ENCODE measurements at regions not wholly inside any gene's neighbourhood (a gene's known extent, or its start where the extent isn't known, plus 50 kb on each side); places are given as distances from the start of the nearest gene placed in this dataset.
"Not testable (repeated sequence)": the region's sequence is repeated elsewhere in the genome, so short reads cannot be mapped to it uniquely, and the experiment has no call there.

GRCh38 chr1:56256153-56257000 is 323.0 kb downstream of the PLPP3 start:
- TF ChIP-seq YY1 (IDR thresholded peaks at IDR 0.05; ENCODE audit: insufficient read depth, insufficient read length) (no peak), ZNF274 (IDR thresholded peaks at IDR 0.05; ENCODE audit: low read depth, low read length) (no peak), SUZ12 (IDR thresholded peaks at IDR 0.05; ENCODE audit: extremely low read depth, insufficient read depth, insufficient read length) (no peak)
- no peak for DNase-seq (ENCODE audit: low read depth, low spot score)

GRCh38 chr1:56255516-56256152 is 323.7 kb downstream of the PLPP3 start:
- Histone ChIP-seq H3K9ac (ENCODE audit: insufficient read length, low read depth) (no peak overlapping the region), H3K4me1 (ENCODE audit: insufficient read depth, insufficient read length) (no peaks in the 10 kb centered on the region), H3K4me3 (ENCODE audit: insufficient read length, low read depth) (no peak overlapping the region), H3K36me3 (ENCODE audit: insufficient read depth, insufficient read length, low read length) (no peaks in the 10 kb centered on the region), H3K9me3 (ENCODE audit: insufficient read depth, low read length) (peaks cover 6% of the 10 kb centered on the region; the same call in 1 of the 2 replicates), H3K27me3 (ENCODE audit: insufficient read depth, insufficient read length) (no peaks in the 10 kb centered on the region)
- no peak for TF ChIP-seq YY1 (IDR thresholded peaks at IDR 0.05; ENCODE audit: insufficient read depth, insufficient read length)
- TF ChIP-seq SUZ12 (IDR thresholded peaks at IDR 0.05; ENCODE audit: extremely low read depth, insufficient read depth, insufficient read length), result no peak
- TF ChIP-seq ZNF274 (IDR thresholded peaks at IDR 0.05; ENCODE audit: low read depth, low read length), result no peak
- no peak for DNase-seq (ENCODE audit: low read depth, low spot score)

More at GRCh38 chr1:56256153-56257000, 323.0 kb downstream of the PLPP3 start:
- Histone ChIP-seq H3K4me3 (ENCODE audit: insufficient read length, low read depth) (no peak overlapping the region), H3K4me1 (ENCODE audit: insufficient read depth, insufficient read length) (no peaks in the 10 kb centered on the region), H3K36me3 (ENCODE audit: insufficient read depth, insufficient read length, low read length) (no peaks in the 10 kb centered on the region), H3K9ac (ENCODE audit: insufficient read length, low read depth) (no peak overlapping the region), H3K9me3 (ENCODE audit: insufficient read depth, low read length) (peaks cover 6% of the 10 kb centered on the region; the same call in 1 of the 2 replicates), H3K27me3 (ENCODE audit: insufficient read depth, insufficient read length) (no peaks in the 10 kb centered on the region)

GRCh38 chr1:56254130-56254529 is 325.2 kb downstream of the PLPP3 start:
- Histone ChIP-seq H3K27me3 (ENCODE audit: insufficient read depth, insufficient read length) (no peaks in the 10 kb centered on the region), H3K4me1 (ENCODE audit: insufficient read depth, insufficient read length) (no peaks in the 10 kb centered on the region), H3K9ac (ENCODE audit: insufficient read length, low read depth) (no peak overlapping the region), H3K9me3 (ENCODE audit: insufficient read depth, low read length) (no peaks in the 10 kb centered on the region), H3K4me3 (ENCODE audit: insufficient read length, low read depth) (no peak overlapping the region), H3K36me3 (ENCODE audit: insufficient read depth, insufficient read length, low read length) (no peaks in the 10 kb centered on the region)
- TF ChIP-seq SUZ12 (IDR thresholded peaks at IDR 0.05; ENCODE audit: extremely low read depth, insufficient read depth, insufficient read length) (no peak), YY1 (IDR thresholded peaks at IDR 0.05; ENCODE audit: insufficient read depth, insufficient read length) (no peak), ZNF274 (IDR thresholded peaks at IDR 0.05; ENCODE audit: low read depth, low read length) (no peak)
- no peak for DNase-seq (ENCODE audit: low read depth, low spot score)

- Histone ChIP-seq H3K9ac (ENCODE audit: insufficient read length, low read depth) (no peak overlapping the region), H3K4me3 (ENCODE audit: insufficient read length, low read depth) (no peak overlapping the region), H3K9me3 (ENCODE audit: insufficient read depth, low read length) (no peaks in the 10 kb centered on the region), H3K36me3 (ENCODE audit: insufficient read depth, insufficient read length, low read length) (no peaks in the 10 kb centered on the region), H3K27me3 (ENCODE audit: insufficient read depth, insufficient read length) (no peaks in the 10 kb centered on the region), H3K4me1 (ENCODE audit: insufficient read depth, insufficient read length) (no peaks in the 10 kb centered on the region)
- TF ChIP-seq SUZ12 (IDR thresholded peaks at IDR 0.05; ENCODE audit: extremely low read depth, insufficient read depth, insufficient read length) (no peak), YY1 (IDR thresholded peaks at IDR 0.05; ENCODE audit: insufficient read depth, insufficient read length) (no peak), ZNF274 (IDR thresholded peaks at IDR 0.05; ENCODE audit: low read depth, low read length) (no peak)
- no peak for DNase-seq (ENCODE audit: low read depth, low spot score)
These were observed 328.6 kb downstream of the PLPP3 start for GRCh38 chr1:56250809-56251208.

- no peaks in the 10 kb centered on the region for H3K27me3 ChIP-seq (ENCODE audit: insufficient read depth, insufficient read length)
- no peak for TF ChIP-seq YY1 (IDR thresholded peaks at IDR 0.05; ENCODE audit: insufficient read depth, insufficient read length)
- TF ChIP-seq ZNF274 (IDR thresholded peaks at IDR 0.05; ENCODE audit: low read depth, low read length), result no peak
- DNase-seq (ENCODE audit: low read depth, low spot score), result no peak
These were observed 330.1 kb downstream of the PLPP3 start for GRCh38 chr1:56249234-56249633.

GRCh38 chr1:56248138-56248537 is 331.2 kb downstream of the PLPP3 start:
- DNase-seq (ENCODE audit: low read depth, low spot score), result no peak
- H3K4me3 ChIP-seq (ENCODE audit: insufficient read length, low read depth), result no peak overlapping the region
- no peaks in the 10 kb centered on the region for H3K9me3 ChIP-seq (ENCODE audit: insufficient read depth, low read length)
- H3K27me3 ChIP-seq (ENCODE audit: insufficient read depth, insufficient read length), result no peaks in the 10 kb centered on the region
- H3K9ac ChIP-seq (ENCODE audit: insufficient read length, low read depth), result no peak overlapping the region
- no peaks in the 10 kb centered on the region for H3K4me1 ChIP-seq (ENCODE audit: insufficient read depth, insufficient read length)
- TF ChIP-seq SUZ12 (IDR thresholded peaks at IDR 0.05; ENCODE audit: extremely low read depth, insufficient read depth, insufficient read length) (no peak), YY1 (IDR thresholded peaks at IDR 0.05; ENCODE audit: insufficient read depth, insufficient read length) (no peak), ZNF274 (IDR thresholded peaks at IDR 0.05; ENCODE audit: low read depth, low read length) (no peak)
- no peaks in the 10 kb centered on the region for H3K36me3 ChIP-seq (ENCODE audit: insufficient read depth, insufficient read length, low read length)

More at GRCh38 chr1:56249234-56249633, 330.1 kb downstream of the PLPP3 start:
- Histone ChIP-seq H3K36me3 (ENCODE audit: insufficient read depth, insufficient read length, low read length) (no peaks in the 10 kb centered on the region), H3K4me3 (ENCODE audit: insufficient read length, low read depth) (no peak overlapping the region), H3K9ac (ENCODE audit: insufficient read length, low read depth) (no peak overlapping the region), H3K9me3 (ENCODE audit: insufficient read depth, low read length) (no peaks in the 10 kb centered on the region), H3K4me1 (ENCODE audit: insufficient read depth, insufficient read length) (no peaks in the 10 kb centered on the region)

GRCh38 chr1:56246726-56247125 is 332.6 kb downstream of the PLPP3 start:
- H3K36me3 ChIP-seq (ENCODE audit: insufficient read depth, insufficient read length, low read length); H3K9ac ChIP-seq (ENCODE audit: insufficient read length, low read depth); H3K27me3 ChIP-seq (ENCODE audit: insufficient read depth, insufficient read length); H3K4me3 ChIP-seq (ENCODE audit: insufficient read length, low read depth); H3K9me3 ChIP-seq (ENCODE audit: insufficient read depth, low read length); H3K4me1 ChIP-seq (ENCODE audit: insufficient read depth, insufficient read length); DNase-seq (ENCODE audit: low read depth, low spot score): not testable (repeated sequence)

Measured in NT2/D1 (cell line).